Osteoblast (primary cell): ENCODE measurements at regions not wholly inside any gene's neighbourhood (a gene's known extent, or its start where the extent isn't known, plus 50 kb on each side); places are given as distances from the start of the nearest gene placed in this dataset.

Experiments used
- DNase-seq: peaks from one replicate; pipeline ENCODE4 v3.0.0; 2011; ENCODE audit warnings: low spot score, mixed read lengths; ENCODE audit not compliant: insufficient read length; ENCODE audit errors: missing footprints
- H2AFZ ChIP-seq: 2 replicates; pipeline ENCODE4 v1.6.0; 2011; ENCODE audit warnings: mild to moderate bottlenecking, low read length
- H3K27ac ChIP-seq: 2 replicates; pipeline ENCODE4 v1.5.1; 2011; ENCODE audit warnings: mild to moderate bottlenecking, low read depth, low read length, moderate library complexity
- H3K27me3 ChIP-seq: 2 replicates; pipeline ENCODE4 v1.6.0; 2012; ENCODE audit warnings: mild to moderate bottlenecking, control low read depth, inconsistent platforms, low read length, moderate library complexity; ENCODE audit not compliant: insufficient read depth
- H3K36me3 ChIP-seq: 2 replicates; pipeline ENCODE4 v1.5.1; 2011; ENCODE audit warnings: mild to moderate bottlenecking, low read length, control low read depth, moderate library complexity; ENCODE audit not compliant: insufficient read depth
- H3K4me1 ChIP-seq: 2 replicates; pipeline ENCODE4 v1.5.1; 2011; ENCODE audit warnings: mild to moderate bottlenecking, low read length, control low read depth, moderate library complexity; ENCODE audit not compliant: insufficient read depth
- H3K4me2 ChIP-seq: 2 replicates; pipeline ENCODE4 v1.6.0; 2011; ENCODE audit warnings: mild to moderate bottlenecking, low read length; ENCODE audit not compliant: insufficient read depth
- H3K4me3 ChIP-seq: fragments of 200-600 bp; sonication (generic); 3 replicates; pipeline ENCODE4 v1.5.1; 2012; ENCODE audit warnings: mild to moderate bottlenecking, low read length, inconsistent platforms; ENCODE audit not compliant: insufficient read depth
- H3K79me2 ChIP-seq: 2 replicates; pipeline ENCODE4 v1.6.0; 2012; ENCODE audit warnings: mild to moderate bottlenecking, low read length, control low read depth, inconsistent platforms; ENCODE audit not compliant: insufficient read depth
- H3K9me3 ChIP-seq: 2 replicates; pipeline ENCODE4 v1.5.1; 2011; ENCODE audit warnings: low read depth, low read length, control low read depth
- H4K20me1 ChIP-seq: 2 replicates; pipeline ENCODE4 v1.6.0; 2012; ENCODE audit warnings: mild to moderate bottlenecking, low read length, control low read depth; ENCODE audit not compliant: insufficient read depth
- TF ChIP-seq, protein P1 (sequence below): IDR thresholded peaks from 2 replicates; pipeline ENCODE4 v1.5.1; 2011; ENCODE audit warnings: mild to moderate bottlenecking, low read depth, low read length, moderate library complexity; ENCODE audit errors: extremely low read depth

DNA sequence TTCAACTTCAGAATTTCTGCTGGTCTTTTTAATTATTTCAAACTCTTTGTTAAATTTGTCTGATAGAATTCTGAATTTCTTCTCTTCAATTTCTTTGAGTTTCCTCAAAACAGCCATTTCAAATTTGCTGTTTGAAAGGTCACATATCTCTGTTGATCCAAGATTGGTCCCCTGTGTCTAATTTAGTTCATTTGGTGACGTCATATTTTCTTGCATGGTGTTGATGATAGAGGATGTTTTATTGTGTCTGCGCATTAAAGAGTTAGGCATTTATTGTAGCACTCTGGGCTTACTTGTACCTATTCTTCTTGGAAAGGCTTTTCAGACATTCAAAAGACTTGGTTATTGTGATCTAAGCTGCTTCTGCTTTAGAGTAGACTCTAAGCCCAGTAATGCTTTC lies 698.4 kb upstream of the LRRTM1 start:
- no peaks in the 10 kb centered on the region for H3K79me2 ChIP-seq
- H3K4me2 ChIP-seq = no peak overlapping the region
- no peaks in the 10 kb centered on the region for H4K20me1 ChIP-seq
- no peaks in the 10 kb centered on the region for H3K27me3 ChIP-seq
- no peaks in the 10 kb centered on the region for H3K36me3 ChIP-seq
- H3K4me3 ChIP-seq = no peak overlapping the region
- H2AFZ ChIP-seq = no peak overlapping the region
- H3K27ac ChIP-seq = no peak overlapping the region
- peaks cover 4% of the 10 kb centered on the region for H3K9me3 ChIP-seq
- DNase-seq = no peak
- no peaks in the 10 kb centered on the region for H3K4me1 ChIP-seq
- TF ChIP-seq, protein P1, sequence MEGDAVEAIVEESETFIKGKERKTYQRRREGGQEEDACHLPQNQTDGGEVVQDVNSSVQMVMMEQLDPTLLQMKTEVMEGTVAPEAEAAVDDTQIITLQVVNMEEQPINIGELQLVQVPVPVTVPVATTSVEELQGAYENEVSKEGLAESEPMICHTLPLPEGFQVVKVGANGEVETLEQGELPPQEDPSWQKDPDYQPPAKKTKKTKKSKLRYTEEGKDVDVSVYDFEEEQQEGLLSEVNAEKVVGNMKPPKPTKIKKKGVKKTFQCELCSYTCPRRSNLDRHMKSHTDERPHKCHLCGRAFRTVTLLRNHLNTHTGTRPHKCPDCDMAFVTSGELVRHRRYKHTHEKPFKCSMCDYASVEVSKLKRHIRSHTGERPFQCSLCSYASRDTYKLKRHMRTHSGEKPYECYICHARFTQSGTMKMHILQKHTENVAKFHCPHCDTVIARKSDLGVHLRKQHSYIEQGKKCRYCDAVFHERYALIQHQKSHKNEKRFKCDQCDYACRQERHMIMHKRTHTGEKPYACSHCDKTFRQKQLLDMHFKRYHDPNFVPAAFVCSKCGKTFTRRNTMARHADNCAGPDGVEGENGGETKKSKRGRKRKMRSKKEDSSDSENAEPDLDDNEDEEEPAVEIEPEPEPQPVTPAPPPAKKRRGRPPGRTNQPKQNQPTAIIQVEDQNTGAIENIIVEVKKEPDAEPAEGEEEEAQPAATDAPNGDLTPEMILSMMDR = no peak

DNA sequence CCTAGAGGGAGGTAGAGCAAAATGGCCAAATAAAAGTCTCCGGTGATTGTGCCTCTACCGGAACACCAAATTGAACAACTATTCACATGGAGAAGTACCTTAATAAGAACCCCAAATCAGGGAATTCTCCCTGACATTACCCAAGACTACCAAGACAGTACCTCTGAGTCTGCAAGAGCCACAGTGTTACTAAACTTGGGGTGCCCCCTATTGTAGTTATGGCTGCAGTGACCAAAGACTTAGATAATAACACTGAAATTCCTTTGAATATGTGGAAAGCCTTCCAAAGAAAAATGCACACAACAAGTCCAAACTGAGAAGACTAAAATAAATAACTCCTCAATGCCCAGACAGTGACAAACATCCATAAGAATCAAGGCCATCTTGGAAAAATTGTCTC lies 682.9 kb upstream of the LRRTM1 start:
- H3K4me1 ChIP-seq = no peaks in the 10 kb centered on the region
- no peak for DNase-seq

DNA sequence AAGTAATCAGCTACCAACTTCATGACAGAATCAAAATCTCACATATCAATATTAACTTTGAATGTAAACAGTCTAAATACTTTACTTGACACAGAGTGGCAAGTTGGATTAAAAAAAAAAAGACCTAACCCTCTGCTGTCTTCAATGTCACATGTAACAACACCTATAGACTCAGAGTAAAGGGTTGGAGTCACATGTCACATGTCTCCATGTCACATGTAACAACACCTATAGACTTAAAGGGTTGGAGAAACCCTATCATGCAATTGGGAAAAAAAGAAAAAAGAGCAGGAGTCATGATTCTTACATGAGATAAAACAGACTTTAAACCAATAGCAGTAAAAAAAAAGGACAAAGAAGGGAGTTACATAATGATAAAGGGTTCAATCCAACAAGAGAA lies 665.3 kb upstream of the LRRTM1 start:
- Histone ChIP-seq H3K27ac (no peak overlapping the region), H3K27me3 (no peaks in the 10 kb centered on the region), H3K4me1 (no peaks in the 10 kb centered on the region), H3K9me3 (peaks cover 7% of the 10 kb centered on the region), H3K36me3 (no peaks in the 10 kb centered on the region), H2AFZ (no peak overlapping the region), H3K4me2 (no peak overlapping the region), H3K79me2 (no peaks in the 10 kb centered on the region), H3K4me3 (no peak overlapping the region), H4K20me1 (no peaks in the 10 kb centered on the region)
- DNase-seq = no peak
- TF ChIP-seq, protein P1 = no peak

More for the DNA sequence above, 682.9 kb upstream of the LRRTM1 start:
- Histone ChIP-seq H3K27ac (no peak overlapping the region), H3K36me3 (no peaks in the 10 kb centered on the region), H3K27me3 (no peaks in the 10 kb centered on the region), H3K4me3 (no peak overlapping the region), H3K79me2 (no peaks in the 10 kb centered on the region), H4K20me1 (no peaks in the 10 kb centered on the region), H3K9me3 (peaks cover 5% of the 10 kb centered on the region), H3K4me2 (no peak overlapping the region), H2AFZ (no peak overlapping the region)
- TF ChIP-seq, protein P1 = no peak

DNA sequence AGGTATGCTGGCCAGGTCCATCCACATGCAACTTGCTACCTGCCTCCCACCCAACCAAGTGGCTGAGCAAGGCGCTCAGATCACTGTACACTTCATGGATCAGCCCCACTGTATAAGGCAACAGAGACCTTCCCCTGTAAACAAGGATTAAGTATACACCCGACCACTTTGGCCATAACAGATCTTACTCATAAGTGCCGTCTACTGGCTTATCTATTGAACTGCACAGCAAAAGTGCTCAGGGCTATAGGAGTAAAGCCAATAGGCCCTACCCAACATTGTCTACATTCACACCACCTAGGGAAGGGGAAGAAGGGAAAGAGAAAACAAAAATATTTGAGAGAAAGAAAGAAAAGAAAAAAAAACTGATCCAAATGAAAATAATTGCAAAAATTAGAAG lies 663.9 kb upstream of the LRRTM1 start:
- H4K20me1 ChIP-seq = no peaks in the 10 kb centered on the region
- H3K27me3 ChIP-seq = no peaks in the 10 kb centered on the region
- no peaks in the 10 kb centered on the region for H3K79me2 ChIP-seq
- H3K36me3 ChIP-seq = no peaks in the 10 kb centered on the region
- no peak for DNase-seq
- no peak overlapping the region for H2AFZ ChIP-seq
- no peak overlapping the region for H3K4me3 ChIP-seq
- no peak overlapping the region for H3K4me2 ChIP-seq
- H3K4me1 ChIP-seq = no peaks in the 10 kb centered on the region
- no peak overlapping the region for H3K27ac ChIP-seq
- peaks cover 11% of the 10 kb centered on the region for H3K9me3 ChIP-seq
- TF ChIP-seq, protein P1 = no peak
